Neuron (in vitro differentiated cells): ENCODE measurements at regions not wholly inside any gene's neighbourhood (a gene's known extent, or its start where the extent isn't known, plus 50 kb on each side); places are given as distances from the start of the nearest gene placed in this dataset.

Experiments used
- H2AFZ ChIP-seq: one replicate; pipeline ENCODE4 v1.6.1; 2013; ENCODE audit warnings: low read depth, mild to moderate bottlenecking, inconsistent platforms, low read length, moderate library complexity
- H3K27me3 ChIP-seq: one replicate; pipeline ENCODE4 v1.6.1; 2013; ENCODE audit warnings: low read length; ENCODE audit not compliant: insufficient read depth
- H3K36me3 ChIP-seq: one replicate; pipeline ENCODE4 v1.6.1; 2013; ENCODE audit warnings: low read length; ENCODE audit not compliant: insufficient read depth
- H3K4me1 ChIP-seq: one replicate; pipeline ENCODE4 v1.6.1; 2013; ENCODE audit warnings: low read length; ENCODE audit not compliant: insufficient read depth
- H3K4me3 ChIP-seq: 2 replicates; pipeline ENCODE4 v1.5.1; 2013; ENCODE audit warnings: mild to moderate bottlenecking, low read length, moderate library complexity
- H3K9me3 ChIP-seq: one replicate; pipeline ENCODE4 v1.6.1; 2013; ENCODE audit warnings: low read length

- no peaks in the 10 kb centered on the region for H3K27me3 ChIP-seq
These were observed 192.9 kb upstream of the LRRN1 start for GRCh38 chr3:3606321-3606720.

GRCh38 chr3:3605226-3605625 is 194.0 kb upstream of the LRRN1 start:
- no peak overlapping the region for H2AFZ ChIP-seq

More at GRCh38 chr3:3606321-3606720, 192.9 kb upstream of the LRRN1 start:
- Histone ChIP-seq H3K4me1 (peaks cover 8% of the 10 kb centered on the region), H3K4me3 (no peak overlapping the region), H3K9me3 (no peaks in the 10 kb centered on the region), H2AFZ (no peak overlapping the region), H3K36me3 (no peaks in the 10 kb centered on the region)

GRCh38 chr3:3603351-3603750 is 195.9 kb upstream of the LRRN1 start:
- Histone ChIP-seq H3K36me3 (no peaks in the 10 kb centered on the region), H3K4me1 (peaks cover 22% of the 10 kb centered on the region), H3K9me3 (no peaks in the 10 kb centered on the region), H3K4me3 (no peak overlapping the region), H3K27me3 (no peaks in the 10 kb centered on the region), H2AFZ (no peak overlapping the region)

More at GRCh38 chr3:3605226-3605625, 194.0 kb upstream of the LRRN1 start:
- H3K4me1 ChIP-seq, result peaks cover 15% of the 10 kb centered on the region
- no peaks in the 10 kb centered on the region for H3K9me3 ChIP-seq
- no peaks in the 10 kb centered on the region for H3K27me3 ChIP-seq
- no peak overlapping the region for H3K4me3 ChIP-seq
- H3K36me3 ChIP-seq, result no peaks in the 10 kb centered on the region

- no peaks in the 10 kb centered on the region for H3K9me3 ChIP-seq
- no peaks in the 10 kb centered on the region for H3K36me3 ChIP-seq
- no peak overlapping the region for H3K4me3 ChIP-seq
- no peak overlapping the region for H2AFZ ChIP-seq
- no peaks in the 10 kb centered on the region for H3K27me3 ChIP-seq
- H3K4me1 ChIP-seq, result peaks cover 23% of the 10 kb centered on the region
These were observed 198.4 kb upstream of the LRRN1 start for GRCh38 chr3:3600665-3601340.

GRCh38 chr3:3599016-3599415 is 200.2 kb upstream of the LRRN1 start:
- Histone ChIP-seq H2AFZ (no peak overlapping the region), H3K9me3 (no peaks in the 10 kb centered on the region), H3K4me1 (peaks cover 14% of the 10 kb centered on the region), H3K27me3 (no peaks in the 10 kb centered on the region), H3K36me3 (no peaks in the 10 kb centered on the region), H3K4me3 (no peak overlapping the region)

- no peaks in the 10 kb centered on the region for H3K9me3 ChIP-seq
- H3K36me3 ChIP-seq, result no peaks in the 10 kb centered on the region
- H3K4me1 ChIP-seq, result peaks cover 8% of the 10 kb centered on the region
- H3K27me3 ChIP-seq, result no peaks in the 10 kb centered on the region
- H2AFZ ChIP-seq, result no peak overlapping the region
- H3K4me3 ChIP-seq, result no peak overlapping the region
These were observed 204.2 kb upstream of the LRRN1 start for GRCh38 chr3:3594986-3595385.

- H3K9me3 ChIP-seq, result no peaks in the 10 kb centered on the region
- H3K4me3 ChIP-seq, result no peak overlapping the region
- H3K4me1 ChIP-seq, result peaks cover 22% of the 10 kb centered on the region
- H2AFZ ChIP-seq, result no peak overlapping the region
- H3K27me3 ChIP-seq, result no peaks in the 10 kb centered on the region
- H3K36me3 ChIP-seq, result no peaks in the 10 kb centered on the region
These were observed 209.5 kb upstream of the LRRN1 start for GRCh38 chr3:3589715-3590130.

- no peaks in the 10 kb centered on the region for H3K36me3 ChIP-seq
- no peaks in the 10 kb centered on the region for H3K27me3 ChIP-seq
- peaks cover 22% of the 10 kb centered on the region for H3K4me1 ChIP-seq
- H3K9me3 ChIP-seq, result no peaks in the 10 kb centered on the region
- H3K4me3 ChIP-seq, result peak overlapping the region; percentile 17
- H2AFZ ChIP-seq, result peak overlapping the region; percentile 32
These were observed 211.6 kb upstream of the LRRN1 start for GRCh38 chr3:3587647-3587972.

GRCh38 chr3:3586843-3587646 is 212.2 kb upstream of the LRRN1 start:
- H2AFZ ChIP-seq, result no peak overlapping the region
- no peaks in the 10 kb centered on the region for H3K36me3 ChIP-seq
- H3K27me3 ChIP-seq, result no peaks in the 10 kb centered on the region
- peaks cover 22% of the 10 kb centered on the region for H3K4me1 ChIP-seq
- peak overlapping the region; percentile 17 for H3K4me3 ChIP-seq
- H3K9me3 ChIP-seq, result no peaks in the 10 kb centered on the region

GRCh38 chr3:3586336-3586735 is 212.9 kb upstream of the LRRN1 start:
- no peaks in the 10 kb centered on the region for H3K27me3 ChIP-seq
- no peaks in the 10 kb centered on the region for H3K9me3 ChIP-seq
- H3K4me1 ChIP-seq, result peaks cover 22% of the 10 kb centered on the region
- H3K36me3 ChIP-seq, result no peaks in the 10 kb centered on the region
- no peak overlapping the region for H2AFZ ChIP-seq
- H3K4me3 ChIP-seq, result no peak overlapping the region

- no peak overlapping the region for H2AFZ ChIP-seq
- no peaks in the 10 kb centered on the region for H3K9me3 ChIP-seq
- H3K4me3 ChIP-seq, result no peak overlapping the region
- H3K27me3 ChIP-seq, result no peaks in the 10 kb centered on the region
- no peaks in the 10 kb centered on the region for H3K36me3 ChIP-seq
- no peaks in the 10 kb centered on the region for H3K4me1 ChIP-seq
These were observed 219.6 kb upstream of the LRRN1 start for GRCh38 chr3:3579658-3580057.

GRCh38 chr3:3578718-3579117 is 220.5 kb upstream of the LRRN1 start:
- no peak overlapping the region for H2AFZ ChIP-seq
- no peaks in the 10 kb centered on the region for H3K27me3 ChIP-seq
- H3K4me1 ChIP-seq, result no peaks in the 10 kb centered on the region
- no peaks in the 10 kb centered on the region for H3K36me3 ChIP-seq
- H3K4me3 ChIP-seq, result no peak overlapping the region
- no peaks in the 10 kb centered on the region for H3K9me3 ChIP-seq

GRCh38 chr3:3577823-3578222 is 221.4 kb upstream of the LRRN1 start:
- H3K27me3 ChIP-seq, result no peaks in the 10 kb centered on the region
- H3K4me1 ChIP-seq, result no peaks in the 10 kb centered on the region
- no peaks in the 10 kb centered on the region for H3K36me3 ChIP-seq
- no peaks in the 10 kb centered on the region for H3K9me3 ChIP-seq
- no peak overlapping the region for H3K4me3 ChIP-seq
- H2AFZ ChIP-seq, result no peak overlapping the region
